Mesothelial cell of epicardium (in vitro differentiated cells): ENCODE measurements at regions not wholly inside any gene's neighbourhood (a gene's known extent, or its start where the extent isn't known, plus 50 kb on each side); places are given as distances from the start of the nearest gene placed in this dataset.

ENCODE experiments used
- DNase-seq, 2 experiments: peaks; one replicate each; pipeline ENCODE4 v3.0.0; 2021; ENCODE audit warnings: low spot score in 2 of 2; ENCODE audit not compliant: unreplicated experiment in 2 of 2
- H3K27ac Mint-ChIP-seq: 2 replicates; pipeline ENCODE4 v1.8.0; 2021; ENCODE audit warnings: mixed read lengths
- H3K27me3 Mint-ChIP-seq: 2 replicates; pipeline ENCODE4 v1.8.0; 2021; ENCODE audit warnings: low read depth, mixed read lengths
- H3K36me3 Mint-ChIP-seq: 2 replicates; pipeline ENCODE4 v1.8.0; 2021; ENCODE audit warnings: mixed read lengths
- H3K4me1 Mint-ChIP-seq: 2 replicates; pipeline ENCODE4 v1.8.0; 2021; ENCODE audit warnings: mixed read lengths
- H3K4me3 Mint-ChIP-seq: 2 replicates; pipeline ENCODE4 v1.8.0; 2021; ENCODE audit warnings: mild to moderate bottlenecking, moderate library complexity, mixed read lengths
- H3K9me3 Mint-ChIP-seq: 2 replicates; pipeline ENCODE4 v1.8.0; 2021; ENCODE audit warnings: mixed read lengths
- TF ChIP-seq, protein P1 (sequence below): fragments of 200-600 bp; sonication (generic); IDR thresholded peaks from one replicate; pipeline ENCODE4 v1.5.0; 2021; ENCODE audit warnings: antibody characterized with exemption; ENCODE audit not compliant: unreplicated experiment

- no peaks in the 10 kb centered on the region for H3K27me3 Mint-ChIP-seq
- TF ChIP-seq, protein P1, sequence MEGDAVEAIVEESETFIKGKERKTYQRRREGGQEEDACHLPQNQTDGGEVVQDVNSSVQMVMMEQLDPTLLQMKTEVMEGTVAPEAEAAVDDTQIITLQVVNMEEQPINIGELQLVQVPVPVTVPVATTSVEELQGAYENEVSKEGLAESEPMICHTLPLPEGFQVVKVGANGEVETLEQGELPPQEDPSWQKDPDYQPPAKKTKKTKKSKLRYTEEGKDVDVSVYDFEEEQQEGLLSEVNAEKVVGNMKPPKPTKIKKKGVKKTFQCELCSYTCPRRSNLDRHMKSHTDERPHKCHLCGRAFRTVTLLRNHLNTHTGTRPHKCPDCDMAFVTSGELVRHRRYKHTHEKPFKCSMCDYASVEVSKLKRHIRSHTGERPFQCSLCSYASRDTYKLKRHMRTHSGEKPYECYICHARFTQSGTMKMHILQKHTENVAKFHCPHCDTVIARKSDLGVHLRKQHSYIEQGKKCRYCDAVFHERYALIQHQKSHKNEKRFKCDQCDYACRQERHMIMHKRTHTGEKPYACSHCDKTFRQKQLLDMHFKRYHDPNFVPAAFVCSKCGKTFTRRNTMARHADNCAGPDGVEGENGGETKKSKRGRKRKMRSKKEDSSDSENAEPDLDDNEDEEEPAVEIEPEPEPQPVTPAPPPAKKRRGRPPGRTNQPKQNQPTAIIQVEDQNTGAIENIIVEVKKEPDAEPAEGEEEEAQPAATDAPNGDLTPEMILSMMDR: no peak
- H3K4me3 Mint-ChIP-seq: no peak overlapping the region
- peaks cover 40% of the 10 kb centered on the region for H3K4me1 Mint-ChIP-seq
- H3K36me3 Mint-ChIP-seq: peaks cover 11% of the 10 kb centered on the region
- H3K9me3 Mint-ChIP-seq: peaks cover 12% of the 10 kb centered on the region
- DNase-seq: no peak
- peak overlapping the region; percentile 87 for H3K27ac Mint-ChIP-seq
These were observed 117.5 kb upstream of the SEMA6D start for GRCh38 chr15:47599806-47600205.

DNA sequence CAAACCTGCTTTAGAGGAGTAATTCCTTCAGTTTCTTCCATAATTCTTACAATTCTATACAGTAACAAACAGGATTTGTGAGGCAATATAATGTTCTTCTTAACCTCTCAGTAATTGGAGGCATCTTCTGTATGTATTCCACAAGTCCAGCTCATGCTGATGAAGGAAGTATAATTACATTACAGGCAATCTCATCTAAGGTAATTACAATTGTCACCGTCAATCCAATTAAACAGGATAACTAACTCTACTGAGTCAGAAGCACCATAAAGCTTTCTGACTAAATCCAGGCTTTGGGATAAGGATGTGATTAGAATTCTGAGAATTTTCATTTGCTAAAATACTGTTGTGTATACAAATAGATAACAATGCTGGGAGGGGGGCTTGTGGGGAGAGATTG is 115.2 kb upstream of the SEMA6D start:
- no peak for DNase-seq
- peaks cover 3% of the 10 kb centered on the region for H3K9me3 Mint-ChIP-seq
- H3K27me3 Mint-ChIP-seq: no peaks in the 10 kb centered on the region
- peaks cover 5% of the 10 kb centered on the region for H3K36me3 Mint-ChIP-seq
- H3K27ac Mint-ChIP-seq: no peak overlapping the region
- TF ChIP-seq, protein P1: no peak
- H3K4me1 Mint-ChIP-seq: peaks cover 41% of the 10 kb centered on the region
- H3K4me3 Mint-ChIP-seq: no peak overlapping the region

GRCh38 chr15:47603026-47603425 is 114.3 kb upstream of the SEMA6D start:
- TF ChIP-seq, protein P1: no peak
- Mint-ChIP-seq H3K27me3 (no peaks in the 10 kb centered on the region), H3K4me1 (peaks cover 50% of the 10 kb centered on the region), H3K36me3 (no peaks in the 10 kb centered on the region), H3K27ac (no peak overlapping the region), H3K4me3 (no peak overlapping the region), H3K9me3 (no peaks in the 10 kb centered on the region)
- no peak for DNase-seq

DNA sequence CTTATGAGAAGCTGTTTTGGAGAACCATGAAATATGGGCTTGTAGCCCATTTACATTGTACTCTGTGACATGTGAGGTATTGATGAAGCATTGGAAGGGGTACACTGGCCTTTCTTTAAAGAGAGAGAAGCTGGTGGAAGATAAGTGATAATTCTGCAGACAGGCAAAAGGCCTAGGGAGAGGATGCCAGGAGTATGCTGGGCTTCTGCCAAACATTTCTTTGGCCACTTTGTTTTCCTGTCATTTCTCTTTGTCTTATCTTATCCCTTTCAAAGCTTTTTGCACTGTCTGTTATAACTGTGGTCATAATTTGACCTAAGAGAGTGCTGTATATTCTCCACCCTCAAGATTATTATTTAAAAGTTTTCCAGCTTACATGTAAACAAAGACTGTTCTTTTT is 109.6 kb upstream of the SEMA6D start:
- DNase-seq: no peak
- Mint-ChIP-seq H3K27me3 (no peaks in the 10 kb centered on the region), H3K4me1 (peaks cover 52% of the 10 kb centered on the region), H3K27ac (peak overlapping the region; percentile 44), H3K36me3 (no peaks in the 10 kb centered on the region), H3K9me3 (no peaks in the 10 kb centered on the region), H3K4me3 (no peak overlapping the region)
- TF ChIP-seq, protein P1: no peak

- no peaks in the 10 kb centered on the region for H3K36me3 Mint-ChIP-seq
- TF ChIP-seq, protein P1: no peak
- H3K27ac Mint-ChIP-seq: peak overlapping the region; percentile 54
- H3K9me3 Mint-ChIP-seq: no peaks in the 10 kb centered on the region
- no peaks in the 10 kb centered on the region for H3K27me3 Mint-ChIP-seq
- no peak overlapping the region for H3K4me3 Mint-ChIP-seq
- peaks cover 64% of the 10 kb centered on the region for H3K4me1 Mint-ChIP-seq
- DNase-seq: no peak
These were observed 107.6 kb upstream of the SEMA6D start for GRCh38 chr15:47609693-47610092.

DNA sequence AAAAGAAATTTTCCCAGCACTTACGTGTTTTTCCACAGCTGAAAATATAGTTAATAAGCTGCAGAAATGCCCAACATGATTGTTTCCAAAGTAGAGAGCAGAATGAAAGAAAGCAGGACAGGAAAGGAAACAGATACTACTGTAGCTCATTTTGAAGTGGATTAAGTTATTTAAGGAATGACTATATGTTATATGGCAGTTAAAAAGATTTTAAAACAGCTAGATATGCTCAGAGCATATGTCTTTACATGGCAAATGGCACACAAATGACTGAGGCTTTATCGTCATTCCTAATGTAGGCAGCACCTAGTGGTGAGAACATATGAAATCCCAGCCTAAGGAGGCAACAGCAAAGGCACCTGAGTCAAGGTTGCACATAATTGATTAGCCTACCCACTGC is 106.6 kb upstream of the SEMA6D start:
- H3K36me3 Mint-ChIP-seq: no peaks in the 10 kb centered on the region
- H3K9me3 Mint-ChIP-seq: no peaks in the 10 kb centered on the region
- no peak overlapping the region for H3K4me3 Mint-ChIP-seq
- DNase-seq: no peak
- peaks cover 64% of the 10 kb centered on the region for H3K4me1 Mint-ChIP-seq
- H3K27ac Mint-ChIP-seq: no peak overlapping the region
- H3K27me3 Mint-ChIP-seq: no peaks in the 10 kb centered on the region
- TF ChIP-seq, protein P1: no peak
